SH-SY5Y (cell line): ENCODE measurements at regions not wholly inside any gene's neighbourhood (a gene's known extent, or its start where the extent isn't known, plus 50 kb on each side); places are given as distances from the start of the nearest gene placed in this dataset.

Source experiments
- GATA2 ChIP-seq: IDR thresholded peaks from 2 replicates; pipeline ENCODE4 v1.6.1; 2011; ENCODE audit warnings: mild to moderate bottlenecking, low read depth, low read length
- GATA3 ChIP-seq: IDR thresholded peaks from 2 replicates; pipeline ENCODE4 v1.6.1; 2011; ENCODE audit warnings: low read depth, mild to moderate bottlenecking, low read length, moderate library complexity

DNA sequence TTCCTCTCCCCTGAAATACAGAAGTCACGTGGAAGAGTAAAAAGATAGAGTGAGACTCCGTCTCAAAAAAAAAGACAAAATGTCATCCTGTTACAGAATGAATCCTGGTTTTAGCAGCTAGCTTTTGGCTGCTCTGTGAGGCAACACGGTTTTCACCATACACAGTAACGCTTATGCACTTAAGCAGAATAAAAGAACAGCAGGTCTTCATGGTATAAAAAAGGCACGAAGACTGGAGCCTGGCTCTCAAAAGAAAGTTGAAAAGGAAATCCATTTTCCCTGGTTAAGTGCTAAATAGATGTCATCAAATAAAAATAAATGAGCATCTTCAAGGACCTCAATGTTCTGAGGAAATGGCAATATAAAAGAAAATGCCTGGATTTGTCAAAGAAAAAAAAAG is 444.1 kb downstream of the IPO8 start:
- TF ChIP-seq GATA2 = no peak
- TF ChIP-seq GATA3 = no peak
